ENCODE measurements at regions not wholly inside any gene's neighbourhood (a gene's known extent, or its start where the extent isn't known, plus 50 kb on each side); places are given as distances from the start of the nearest gene placed in this dataset.

GRCh38 chr20:33908336-33908735, 85.4 kb upstream of the RALY start:
- Mint-ChIP-seq H3K4me3 (no peak overlapping the region), H3K9me3 (no peaks in the 10 kb centered on the region), H3K4me1 (ENCODE audit: low read depth) (no peaks in the 10 kb centered on the region), H3K27me3 (peaks cover 2% of the 10 kb centered on the region), H3K27ac (no peak overlapping the region), H3K36me3 (ENCODE audit: low read depth) (no peaks in the 10 kb centered on the region)
- DNase-seq = no peak

GRCh38 chr20:33908868-33909267, 84.8 kb upstream of the RALY start:
- no peak for DNase-seq
- Mint-ChIP-seq H3K27me3 (peaks cover 2% of the 10 kb centered on the region), H3K27ac (no peak overlapping the region), H3K4me3 (no peak overlapping the region), H3K4me1 (ENCODE audit: low read depth) (no peaks in the 10 kb centered on the region), H3K36me3 (ENCODE audit: low read depth) (no peaks in the 10 kb centered on the region), H3K9me3 (no peaks in the 10 kb centered on the region)

- Mint-ChIP-seq H3K4me1 (ENCODE audit: low read depth) (peaks cover under 1% of the 10 kb centered on the region), H3K27me3 (peaks cover 2% of the 10 kb centered on the region), H3K9me3 (no peaks in the 10 kb centered on the region), H3K4me3 (no peak overlapping the region), H3K27ac (no peak overlapping the region), H3K36me3 (ENCODE audit: low read depth) (no peaks in the 10 kb centered on the region)
- no peak for DNase-seq
These were observed 84.3 kb upstream of the RALY start for GRCh38 chr20:33909331-33909921.

GRCh38 chr20:33910056-33910455, 83.7 kb upstream of the RALY start:
- Mint-ChIP-seq H3K27me3 (peaks cover 2% of the 10 kb centered on the region), H3K4me3 (no peak overlapping the region)

GRCh38 chr20:33910529-33911327, 83.0 kb upstream of the RALY start:
- DNase-seq = no peak
- Mint-ChIP-seq H3K27me3 (peaks cover 2% of the 10 kb centered on the region), H3K4me1 (ENCODE audit: low read depth) (peaks cover 12% of the 10 kb centered on the region), H3K9me3 (no peaks in the 10 kb centered on the region), H3K4me3 (no peak overlapping the region), H3K36me3 (ENCODE audit: low read depth) (no peaks in the 10 kb centered on the region), H3K27ac (no peak overlapping the region)

More at GRCh38 chr20:33910056-33910455, 83.7 kb upstream of the RALY start:
- Mint-ChIP-seq H3K36me3 (ENCODE audit: low read depth) (no peaks in the 10 kb centered on the region), H3K27ac (no peak overlapping the region), H3K4me1 (ENCODE audit: low read depth) (peaks cover 6% of the 10 kb centered on the region), H3K9me3 (no peaks in the 10 kb centered on the region)
- no peak for DNase-seq

GRCh38 chr20:33914919-33915318, 78.8 kb upstream of the RALY start:
- H3K27me3 Mint-ChIP-seq = no peaks in the 10 kb centered on the region
- H3K9me3 Mint-ChIP-seq = no peaks in the 10 kb centered on the region
- H3K36me3 Mint-ChIP-seq (ENCODE audit: low read depth) = no peaks in the 10 kb centered on the region
- peaks cover 12% of the 10 kb centered on the region for H3K4me1 Mint-ChIP-seq (ENCODE audit: low read depth)
- no peak overlapping the region for H3K4me3 Mint-ChIP-seq
- no peak overlapping the region for H3K27ac Mint-ChIP-seq
- peak; percentile 36 for DNase-seq

GRCh38 chr20:33915726-33916331, 77.9 kb upstream of the RALY start:
- H3K4me3 Mint-ChIP-seq = no peak overlapping the region
- H3K27me3 Mint-ChIP-seq = no peaks in the 10 kb centered on the region
- H3K36me3 Mint-ChIP-seq (ENCODE audit: low read depth) = no peaks in the 10 kb centered on the region
- peak; percentile 75 for DNase-seq
- peaks cover 12% of the 10 kb centered on the region for H3K4me1 Mint-ChIP-seq (ENCODE audit: low read depth)
- H3K9me3 Mint-ChIP-seq = no peaks in the 10 kb centered on the region
- H3K27ac Mint-ChIP-seq = no peak overlapping the region

- H3K27ac Mint-ChIP-seq = no peak overlapping the region
- H3K9me3 Mint-ChIP-seq = no peaks in the 10 kb centered on the region
- H3K4me3 Mint-ChIP-seq = no peak overlapping the region
- no peaks in the 10 kb centered on the region for H3K36me3 Mint-ChIP-seq (ENCODE audit: low read depth)
- H3K27me3 Mint-ChIP-seq = no peaks in the 10 kb centered on the region
- no peak for DNase-seq
- peaks cover 12% of the 10 kb centered on the region for H3K4me1 Mint-ChIP-seq (ENCODE audit: low read depth)
These were observed 76.9 kb upstream of the RALY start for GRCh38 chr20:33916768-33917167.

GRCh38 chr20:33917831-33918525, 75.7 kb upstream of the RALY start:
- peaks cover 12% of the 10 kb centered on the region for H3K4me1 Mint-ChIP-seq (ENCODE audit: low read depth)
- H3K27me3 Mint-ChIP-seq = no peaks in the 10 kb centered on the region
- H3K36me3 Mint-ChIP-seq (ENCODE audit: low read depth) = no peaks in the 10 kb centered on the region
- no peaks in the 10 kb centered on the region for H3K9me3 Mint-ChIP-seq
- DNase-seq = no peak
- H3K27ac Mint-ChIP-seq = no peak overlapping the region
- H3K4me3 Mint-ChIP-seq = no peak overlapping the region

- Mint-ChIP-seq H3K27me3 (no peaks in the 10 kb centered on the region), H3K4me1 (ENCODE audit: low read depth) (peaks cover 12% of the 10 kb centered on the region), H3K9me3 (no peaks in the 10 kb centered on the region), H3K36me3 (ENCODE audit: low read depth) (no peaks in the 10 kb centered on the region), H3K4me3 (no peak overlapping the region), H3K27ac (no peak overlapping the region)
- DNase-seq = no peak
These were observed 75.0 kb upstream of the RALY start for GRCh38 chr20:33918662-33919061.

GRCh38 chr20:33919653-33920052, 74.1 kb upstream of the RALY start:
- Mint-ChIP-seq H3K9me3 (no peaks in the 10 kb centered on the region), H3K36me3 (ENCODE audit: low read depth) (no peaks in the 10 kb centered on the region), H3K27me3 (no peaks in the 10 kb centered on the region), H3K4me3 (no peak overlapping the region), H3K27ac (no peak overlapping the region), H3K4me1 (ENCODE audit: low read depth) (peaks cover 10% of the 10 kb centered on the region)
- no peak for DNase-seq

- Mint-ChIP-seq H3K36me3 (ENCODE audit: low read depth) (no peaks in the 10 kb centered on the region), H3K27ac (no peak overlapping the region), H3K4me3 (no peak overlapping the region), H3K9me3 (no peaks in the 10 kb centered on the region), H3K4me1 (ENCODE audit: low read depth) (no peaks in the 10 kb centered on the region), H3K27me3 (no peaks in the 10 kb centered on the region)
- no peak for DNase-seq
These were observed 71.5 kb upstream of the RALY start for GRCh38 chr20:33922224-33922623.

GRCh38 chr20:33923740-33924139, 70.0 kb upstream of the RALY start:
- no peak overlapping the region for H3K4me3 Mint-ChIP-seq
- no peaks in the 10 kb centered on the region for H3K9me3 Mint-ChIP-seq
- no peaks in the 10 kb centered on the region for H3K4me1 Mint-ChIP-seq (ENCODE audit: low read depth)
- no peaks in the 10 kb centered on the region for H3K27me3 Mint-ChIP-seq
- no peaks in the 10 kb centered on the region for H3K36me3 Mint-ChIP-seq (ENCODE audit: low read depth)
- DNase-seq = no peak
- H3K27ac Mint-ChIP-seq = no peak overlapping the region

- no peak for DNase-seq
- Mint-ChIP-seq H3K9me3 (no peaks in the 10 kb centered on the region), H3K27ac (no peak overlapping the region), H3K4me1 (ENCODE audit: low read depth) (no peaks in the 10 kb centered on the region), H3K36me3 (ENCODE audit: low read depth) (no peaks in the 10 kb centered on the region), H3K27me3 (no peaks in the 10 kb centered on the region), H3K4me3 (no peak overlapping the region)
These were observed 67.8 kb upstream of the RALY start for GRCh38 chr20:33925867-33926266.

GRCh38 chr20:33926425-33926824, 67.3 kb upstream of the RALY start:
- H3K4me3 Mint-ChIP-seq = no peak overlapping the region

More at GRCh38 chr20:33926425-33926824, 67.3 kb upstream of the RALY start:
- H3K4me1 Mint-ChIP-seq (ENCODE audit: low read depth) = no peaks in the 10 kb centered on the region
- H3K27me3 Mint-ChIP-seq = no peaks in the 10 kb centered on the region
- no peaks in the 10 kb centered on the region for H3K9me3 Mint-ChIP-seq
- no peak for DNase-seq
- H3K27ac Mint-ChIP-seq = no peak overlapping the region
- no peaks in the 10 kb centered on the region for H3K36me3 Mint-ChIP-seq (ENCODE audit: low read depth)
